ENCODE measurements at regions not wholly inside any gene's neighbourhood (a gene's known extent, or its start where the extent isn't known, plus 50 kb on each side); places are given as distances from the start of the nearest gene placed in this dataset.

GRCh38 chr1:58304346-58304975 is 242.1 kb downstream of the OMA1 start:
- WGBS (ENCODE audit: insufficient coverage, low coverage, missing lambda C conversion rate): 3% methylated on average over 5 of the region's 5 CpGs
- Histone ChIP-seq H3K27ac (ENCODE audit: extremely low read depth, low read depth, low read length) (no peak overlapping the region), H3K36me3 (ENCODE audit: control insufficient read depth, insufficient read depth, low read length) (no peaks in the 10 kb centered on the region), H2AFZ (ENCODE audit: low read depth, low read length) (no peak overlapping the region), H3K4me2 (ENCODE audit: insufficient read depth, low read length) (no peak overlapping the region), H3K27me3 (ENCODE audit: control insufficient read depth in 2 of 2, insufficient read depth in 2 of 2, low read length in 2 of 2) (no peaks in the 10 kb centered on the region), H4K20me1 (replicated peaks; ENCODE audit: control insufficient read depth, insufficient read depth, low read length) (no peaks in the 10 kb centered on the region), H3K4me3 (no peak overlapping the region), H3K9ac (ENCODE audit: insufficient read depth in 1 of 2, low read depth in 2 of 2, low read length in 2 of 2) (no peak overlapping the region), H3K4me1 (replicated peaks in 1 of 2; ENCODE audit: control insufficient read depth in 2 of 2, insufficient read depth in 2 of 2, low read length in 2 of 2) (no peaks in the 10 kb centered on the region), H3K9me1 (ENCODE audit: control insufficient read depth, insufficient read depth, low read length) (no peaks in the 10 kb centered on the region), H3K79me2 (ENCODE audit: control insufficient read depth, insufficient read depth, low read length) (no peaks in the 10 kb centered on the region), H3K9me3 (replicated peaks; ENCODE audit: control insufficient read depth, insufficient read depth, low read depth, low read length) (no peaks in the 10 kb centered on the region)
- FAIRE-seq (no peak), ATAC-seq (no peak), DNase-seq (ENCODE audit: extremely low read depth in 1 of 4, low spot score in 3 of 4) (no peak)
- TF ChIP-seq ZNF347 (CRISPR knock-in tag; IDR thresholded peaks at IDR 0.05; ENCODE audit: low read depth): no peak
- no peak for TF ChIP-seq TRIM28 (IDR thresholded peaks at IDR 0.05)
- TF ChIP-seq MEIS2 (IDR thresholded peaks at IDR 0.05; ENCODE audit: partially characterized antibody): no peak
- no peak for TF ChIP-seq ASH1L (IDR thresholded peaks at IDR 0.05; ENCODE audit: borderline replicate concordance, low read depth, partially characterized antibody)
- no peak for TF ChIP-seq SMAD3 (CRISPR knock-in tag; conservative IDR thresholded peaks at IDR 0.05)
- TF ChIP-seq ELF2 (CRISPR knock-in tag; IDR thresholded peaks at IDR 0.05): no peak
- no peak for TF ChIP-seq MYC (IDR thresholded peaks at IDR 0.05; ENCODE audit: low read depth, low read length)
- no peak for TF ChIP-seq MYC (CRISPR knock-in tag; IDR thresholded peaks at IDR 0.05; ENCODE audit: borderline replicate concordance, low read depth)
- no peak for TF ChIP-seq PRMT5 (CRISPR knock-in tag; IDR thresholded peaks at IDR 0.05)
- no peak for TF ChIP-seq MTA1 (IDR thresholded peaks at IDR 0.05; ENCODE audit: borderline replicate concordance)
- no peak for TF ChIP-seq ILF3 (IDR thresholded peaks at IDR 0.05; ENCODE audit: borderline replicate concordance)
- no peak for TF ChIP-seq RB1 (IDR thresholded peaks at IDR 0.05; ENCODE audit: low read depth)
- no peak for TF ChIP-seq NR1H2 (CRISPR knock-in tag; IDR thresholded peaks at IDR 0.05)
- TF ChIP-seq ZKSCAN1 (IDR thresholded peaks at IDR 0.05; ENCODE audit: low read depth, low read length): no peak
- TF ChIP-seq NR0B1 (IDR thresholded peaks at IDR 0.05; ENCODE audit: partially characterized antibody): no peak
- TF ChIP-seq ELF4 (CRISPR knock-in tag; IDR thresholded peaks at IDR 0.05): no peak
- no peak for TF ChIP-seq PML (IDR thresholded peaks at IDR 0.05; ENCODE audit: low read length)
- no peak for TF ChIP-seq CSDE1 (IDR thresholded peaks at IDR 0.05)
- TF ChIP-seq HDAC1 (IDR thresholded peaks at IDR 0.05): no peak
- no peak for TF ChIP-seq PCBP2 (IDR thresholded peaks at IDR 0.05; ENCODE audit: low read depth, low read length, poor library complexity, severe bottlenecking)
- POLR2A ChIA-PET: no interaction called here
- BruUV-seq (replicated peaks): no TSS peak
- intact Hi-C loops (cut with micrococcal nuclease) (no loop called here), in situ Hi-C loops (cut with MboI) (no loop called here)
- CTCF ChIA-PET (ENCODE audit: low intra/inter-chr PET ratio): no interaction called here

Measured in K562 (cell line).